ENCODE measurements at regions not wholly inside any gene's neighbourhood (a gene's known extent, or its start where the extent isn't known, plus 50 kb on each side); places are given as distances from the start of the nearest gene placed in this dataset.

DNA sequence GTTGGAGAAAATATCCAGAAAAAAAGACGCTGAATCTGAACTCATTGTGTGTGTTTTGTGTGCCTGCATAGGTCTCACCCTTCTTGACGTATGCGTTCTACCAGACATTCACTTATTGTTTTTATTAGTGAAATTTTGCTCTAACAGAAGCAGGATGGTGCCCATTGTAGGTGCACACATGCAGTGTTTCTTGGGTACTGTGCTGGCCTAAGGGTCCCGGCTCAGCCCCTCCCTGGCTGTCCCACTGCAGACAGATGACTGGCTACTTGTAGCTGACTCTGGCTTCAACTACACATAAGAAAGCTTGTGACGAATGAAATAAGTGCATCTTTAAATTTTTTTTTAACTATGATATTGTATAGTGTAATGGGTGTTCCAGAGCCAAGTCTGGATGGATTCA, 227.0 kb downstream of the CBLN1 start:
- TF ChIP-seq FOXA1 (IDR thresholded peaks at IDR 0.05) (no peak), SP1 (IDR thresholded peaks at IDR 0.05) (no peak), YY1 (IDR thresholded peaks at IDR 0.05) (no peak), JUND (IDR thresholded peaks at IDR 0.05) (no peak), RAD21 (IDR thresholded peaks at IDR 0.05) (no peak), TAF1 (conservative IDR thresholded peaks at IDR 0.05) (no peak), EGR1 (IDR thresholded peaks at IDR 0.05; ENCODE audit: low read depth in 2 of 2) (no peak), GABPA (IDR thresholded peaks at IDR 0.05 in 1 of 2, conservative IDR thresholded peaks at IDR 0.05 in 1 of 2) (no peak), HNF4G (IDR thresholded peaks at IDR 0.05) (no peak)
- TF ChIP-seq, protein P1, sequence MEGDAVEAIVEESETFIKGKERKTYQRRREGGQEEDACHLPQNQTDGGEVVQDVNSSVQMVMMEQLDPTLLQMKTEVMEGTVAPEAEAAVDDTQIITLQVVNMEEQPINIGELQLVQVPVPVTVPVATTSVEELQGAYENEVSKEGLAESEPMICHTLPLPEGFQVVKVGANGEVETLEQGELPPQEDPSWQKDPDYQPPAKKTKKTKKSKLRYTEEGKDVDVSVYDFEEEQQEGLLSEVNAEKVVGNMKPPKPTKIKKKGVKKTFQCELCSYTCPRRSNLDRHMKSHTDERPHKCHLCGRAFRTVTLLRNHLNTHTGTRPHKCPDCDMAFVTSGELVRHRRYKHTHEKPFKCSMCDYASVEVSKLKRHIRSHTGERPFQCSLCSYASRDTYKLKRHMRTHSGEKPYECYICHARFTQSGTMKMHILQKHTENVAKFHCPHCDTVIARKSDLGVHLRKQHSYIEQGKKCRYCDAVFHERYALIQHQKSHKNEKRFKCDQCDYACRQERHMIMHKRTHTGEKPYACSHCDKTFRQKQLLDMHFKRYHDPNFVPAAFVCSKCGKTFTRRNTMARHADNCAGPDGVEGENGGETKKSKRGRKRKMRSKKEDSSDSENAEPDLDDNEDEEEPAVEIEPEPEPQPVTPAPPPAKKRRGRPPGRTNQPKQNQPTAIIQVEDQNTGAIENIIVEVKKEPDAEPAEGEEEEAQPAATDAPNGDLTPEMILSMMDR (IDR thresholded peaks at IDR 0.05; ENCODE audit: low read depth, low read length, missing input control), result no peak
- TF ChIP-seq, protein P2, sequence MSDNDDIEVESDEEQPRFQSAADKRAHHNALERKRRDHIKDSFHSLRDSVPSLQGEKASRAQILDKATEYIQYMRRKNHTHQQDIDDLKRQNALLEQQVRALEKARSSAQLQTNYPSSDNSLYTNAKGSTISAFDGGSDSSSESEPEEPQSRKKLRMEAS (IDR thresholded peaks at IDR 0.05), result no peak
- TF ChIP-seq, protein P3, sequence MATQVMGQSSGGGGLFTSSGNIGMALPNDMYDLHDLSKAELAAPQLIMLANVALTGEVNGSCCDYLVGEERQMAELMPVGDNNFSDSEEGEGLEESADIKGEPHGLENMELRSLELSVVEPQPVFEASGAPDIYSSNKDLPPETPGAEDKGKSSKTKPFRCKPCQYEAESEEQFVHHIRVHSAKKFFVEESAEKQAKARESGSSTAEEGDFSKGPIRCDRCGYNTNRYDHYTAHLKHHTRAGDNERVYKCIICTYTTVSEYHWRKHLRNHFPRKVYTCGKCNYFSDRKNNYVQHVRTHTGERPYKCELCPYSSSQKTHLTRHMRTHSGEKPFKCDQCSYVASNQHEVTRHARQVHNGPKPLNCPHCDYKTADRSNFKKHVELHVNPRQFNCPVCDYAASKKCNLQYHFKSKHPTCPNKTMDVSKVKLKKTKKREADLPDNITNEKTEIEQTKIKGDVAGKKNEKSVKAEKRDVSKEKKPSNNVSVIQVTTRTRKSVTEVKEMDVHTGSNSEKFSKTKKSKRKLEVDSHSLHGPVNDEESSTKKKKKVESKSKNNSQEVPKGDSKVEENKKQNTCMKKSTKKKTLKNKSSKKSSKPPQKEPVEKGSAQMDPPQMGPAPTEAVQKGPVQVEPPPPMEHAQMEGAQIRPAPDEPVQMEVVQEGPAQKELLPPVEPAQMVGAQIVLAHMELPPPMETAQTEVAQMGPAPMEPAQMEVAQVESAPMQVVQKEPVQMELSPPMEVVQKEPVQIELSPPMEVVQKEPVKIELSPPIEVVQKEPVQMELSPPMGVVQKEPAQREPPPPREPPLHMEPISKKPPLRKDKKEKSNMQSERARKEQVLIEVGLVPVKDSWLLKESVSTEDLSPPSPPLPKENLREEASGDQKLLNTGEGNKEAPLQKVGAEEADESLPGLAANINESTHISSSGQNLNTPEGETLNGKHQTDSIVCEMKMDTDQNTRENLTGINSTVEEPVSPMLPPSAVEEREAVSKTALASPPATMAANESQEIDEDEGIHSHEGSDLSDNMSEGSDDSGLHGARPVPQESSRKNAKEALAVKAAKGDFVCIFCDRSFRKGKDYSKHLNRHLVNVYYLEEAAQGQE (IDR thresholded peaks at IDR 0.05), result no peak
- TF ChIP-seq, protein P4, sequence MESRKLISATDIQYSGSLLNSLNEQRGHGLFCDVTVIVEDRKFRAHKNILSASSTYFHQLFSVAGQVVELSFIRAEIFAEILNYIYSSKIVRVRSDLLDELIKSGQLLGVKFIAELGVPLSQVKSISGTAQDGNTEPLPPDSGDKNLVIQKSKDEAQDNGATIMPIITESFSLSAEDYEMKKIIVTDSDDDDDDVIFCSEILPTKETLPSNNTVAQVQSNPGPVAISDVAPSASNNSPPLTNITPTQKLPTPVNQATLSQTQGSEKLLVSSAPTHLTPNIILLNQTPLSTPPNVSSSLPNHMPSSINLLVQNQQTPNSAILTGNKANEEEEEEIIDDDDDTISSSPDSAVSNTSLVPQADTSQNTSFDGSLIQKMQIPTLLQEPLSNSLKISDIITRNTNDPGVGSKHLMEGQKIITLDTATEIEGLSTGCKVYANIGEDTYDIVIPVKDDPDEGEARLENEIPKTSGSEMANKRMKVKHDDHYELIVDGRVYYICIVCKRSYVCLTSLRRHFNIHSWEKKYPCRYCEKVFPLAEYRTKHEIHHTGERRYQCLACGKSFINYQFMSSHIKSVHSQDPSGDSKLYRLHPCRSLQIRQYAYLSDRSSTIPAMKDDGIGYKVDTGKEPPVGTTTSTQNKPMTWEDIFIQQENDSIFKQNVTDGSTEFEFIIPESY (IDR thresholded peaks at IDR 0.05), result no peak
